RWPE2 (cell line): ENCODE measurements at regions not wholly inside any gene's neighbourhood (a gene's known extent, or its start where the extent isn't known, plus 50 kb on each side); places are given as distances from the start of the nearest gene placed in this dataset.

Experiments
- ATAC-seq: fragments of 200-7000 bp; cut with Tn5 transposase; 3 replicates; pipeline ENCODE4 v1.9.1; 2021; ENCODE audit warnings: low read depth
- DNase-seq: peaks from one replicate; pipeline ENCODE4 v3.0.0-alpha.2; 2020; ENCODE audit warnings: low spot score
- H3K27ac ChIP-seq: fragments of 450-650 bp; 2 replicates; pipeline ENCODE4 v1.5.1; 2017; ENCODE audit warnings: mild to moderate bottlenecking; ENCODE audit not compliant: poor library complexity, severe bottlenecking
- H3K27me3 ChIP-seq: fragments of 250-450 bp; sonication (Bioruptor Pico); 2 replicates; pipeline ENCODE4 v1.5.1; 2021; ENCODE audit warnings: mild to moderate bottlenecking, moderate library complexity; ENCODE audit not compliant: insufficient read depth, poor library complexity, severe bottlenecking
- H3K36me3 ChIP-seq: fragments of 250-450 bp; sonication (Bioruptor Pico); 2 replicates; pipeline ENCODE4 v1.5.1; 2020; ENCODE audit warnings: low read depth, mild to moderate bottlenecking, moderate library complexity
- H3K4me1 ChIP-seq: fragments of 250-450 bp; sonication (Bioruptor Pico); 2 replicates; pipeline ENCODE4 v1.5.1; 2021; ENCODE audit warnings: mild to moderate bottlenecking, moderate library complexity; ENCODE audit not compliant: insufficient read depth, poor library complexity, severe bottlenecking
- H3K4me3 ChIP-seq: fragments of 250-450 bp; sonication (Bioruptor Pico); 2 replicates; pipeline ENCODE4 v1.5.1; 2021; ENCODE audit warnings: mild to moderate bottlenecking, moderate library complexity; ENCODE audit not compliant: severe bottlenecking
- H3K9me3 ChIP-seq: fragments of 250-450 bp; sonication (Bioruptor Pico); 2 replicates; pipeline ENCODE4 v1.5.1; 2021; ENCODE audit warnings: mild to moderate bottlenecking, moderate library complexity; ENCODE audit not compliant: severe bottlenecking
- CTCF ChIP-seq: fragments of 450-650 bp; IDR thresholded peaks from one replicate; pipeline ENCODE4 v1.5.1; 2017; ENCODE audit warnings: mild to moderate bottlenecking, moderate library complexity; ENCODE audit not compliant: poor library complexity, severe bottlenecking

- H3K27ac ChIP-seq, result peak overlapping the region; percentile 29
- peaks cover 12% of the 10 kb centered on the region for H3K4me1 ChIP-seq
- H3K27me3 ChIP-seq, result no peaks in the 10 kb centered on the region
- H3K4me3 ChIP-seq, result no peak overlapping the region
- H3K9me3 ChIP-seq, result no peaks in the 10 kb centered on the region
- no peaks in the 10 kb centered on the region for H3K36me3 ChIP-seq
- no peak for TF ChIP-seq CTCF
- ATAC-seq (0 out of 3 replicates have a peak, but pooled peaks have one; percentile 19), DNase-seq (no peak)
Observed at GRCh38 chr1:238177351-238177750, 286.6 kb upstream of the ZP4 start.

DNA sequence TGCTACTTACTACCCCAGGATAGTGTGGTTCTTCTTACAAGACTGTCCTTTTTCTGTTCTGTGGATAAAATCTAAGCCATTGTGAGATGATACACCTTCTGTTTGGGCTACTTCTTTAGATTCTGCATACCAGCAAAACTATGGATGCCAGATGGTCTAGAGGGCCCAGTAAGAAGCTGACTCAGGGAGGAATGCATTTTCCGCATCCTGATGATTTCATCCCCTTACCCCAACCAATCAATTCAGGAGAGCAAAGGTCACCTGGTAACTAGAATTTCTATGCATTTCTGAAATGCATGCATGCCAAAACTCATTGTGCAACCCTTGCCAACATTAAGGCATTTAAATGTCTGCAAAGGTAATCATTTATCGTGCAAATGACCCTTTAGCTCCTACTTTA, 285.7 kb upstream of the ZP4 start:
- DNase-seq (no peak), ATAC-seq (no peak)
- no peak for TF ChIP-seq CTCF
- H3K9me3 ChIP-seq, result no peaks in the 10 kb centered on the region
- H3K36me3 ChIP-seq, result no peaks in the 10 kb centered on the region
- H3K27ac ChIP-seq, result no peak overlapping the region
- H3K4me3 ChIP-seq, result no peak overlapping the region
- H3K27me3 ChIP-seq, result no peaks in the 10 kb centered on the region
- peaks cover 12% of the 10 kb centered on the region for H3K4me1 ChIP-seq

GRCh38 chr1:238171985-238172384, 281.3 kb upstream of the ZP4 start:
- Histone ChIP-seq H3K36me3 (no peaks in the 10 kb centered on the region), H3K9me3 (no peaks in the 10 kb centered on the region), H3K4me1 (no peaks in the 10 kb centered on the region), H3K27me3 (no peaks in the 10 kb centered on the region), H3K27ac (no peak overlapping the region), H3K4me3 (no peak overlapping the region)
- DNase-seq (no peak), ATAC-seq (no peak)
- no peak for TF ChIP-seq CTCF

DNA sequence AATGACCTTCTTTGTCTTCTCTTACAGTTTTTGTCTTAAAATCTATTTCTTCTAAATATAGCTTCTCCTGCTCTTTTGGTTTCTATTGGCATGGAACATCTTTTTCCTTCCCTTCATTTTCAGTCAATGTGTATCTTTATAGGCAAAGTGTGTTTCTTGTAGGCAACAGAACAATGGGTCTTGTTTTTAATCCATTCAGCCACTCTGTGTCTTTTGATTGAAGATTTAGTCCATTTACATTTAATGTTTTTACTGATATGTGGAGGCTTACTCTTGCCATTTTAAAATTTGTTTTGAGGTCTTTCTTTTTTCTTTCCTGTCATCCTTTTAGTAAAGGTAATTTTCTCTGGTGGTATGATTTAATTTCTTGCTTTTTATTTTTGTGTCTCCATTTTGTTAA, 271.2 kb upstream of the ZP4 start:
- H3K4me3 ChIP-seq, result no peak overlapping the region

More for the DNA sequence above, 271.2 kb upstream of the ZP4 start:
- no peaks in the 10 kb centered on the region for H3K36me3 ChIP-seq
- no peak for TF ChIP-seq CTCF
- H3K27ac ChIP-seq, result no peak overlapping the region
- no peaks in the 10 kb centered on the region for H3K9me3 ChIP-seq
- H3K27me3 ChIP-seq, result no peaks in the 10 kb centered on the region
- no peaks in the 10 kb centered on the region for H3K4me1 ChIP-seq
- no peak for DNase-seq
- no peak for ATAC-seq
